A673 (cell line): ENCODE measurements at regions not wholly inside any gene's neighbourhood (a gene's known extent, or its start where the extent isn't known, plus 50 kb on each side); places are given as distances from the start of the nearest gene placed in this dataset.

Source experiments
- BruUV-seq: library from RNA; stranded (reverse); fragments of 400-500 nt; replicated peaks from 2 replicates; lab custom pipeline; 2021; lab: Mats Ljungman, UMichigan
- CTCF ChIA-PET: fragments of 300-600 bp; sonication (Branson Sonifier 250); formaldehyde crosslinking; loops from one replicate; lab custom pipeline; 2022; ENCODE audit warnings: antibody characterized with exemption; lab: Charles Lee
- POLR2A ChIA-PET: fragments of 300-600 bp; sonication (Branson Sonifier 250); formaldehyde crosslinking; loops from one replicate; lab custom pipeline; 2022; ENCODE audit warnings: antibody characterized with exemption; ENCODE audit not compliant: low non-redundant PET; lab: Charles Lee
- DNase-seq: peaks from one replicate; pipeline ENCODE4 v3.0.0-alpha.2; 2015; ENCODE audit warnings: low spot score
- H3K27ac ChIP-seq: fragments of 200-600 bp; sonication (generic); 2 replicates; pipeline ENCODE4 v1.5.1; 2016; ENCODE audit warnings: mixed run types, low read depth, mild to moderate bottlenecking, mixed read lengths, antibody characterized with exemption, low read length; ENCODE audit not compliant: poor library complexity, severe bottlenecking
- H3K27me3 ChIP-seq: fragments of 200-600 bp; sonication (generic); replicated peaks from 2 replicates; pipeline ENCODE4 v1.6.1; 2017; ENCODE audit warnings: mixed run types, low read depth, mild to moderate bottlenecking, mixed read lengths, antibody characterized with exemption, low read length; ENCODE audit not compliant: insufficient read depth, poor library complexity
- H3K36me3 ChIP-seq: fragments of 200-600 bp; sonication (generic); 2 replicates; pipeline ENCODE4 v1.6.1; 2016; ENCODE audit warnings: mixed run types, mild to moderate bottlenecking, mixed read lengths, antibody characterized with exemption, low read length; ENCODE audit not compliant: insufficient read depth, poor library complexity, severe bottlenecking
- H3K4me1 ChIP-seq: fragments of 200-600 bp; sonication (generic); 2 replicates; pipeline ENCODE4 v1.6.1; 2017; ENCODE audit warnings: mixed run types, mild to moderate bottlenecking, mixed read lengths, antibody characterized with exemption, low read length; ENCODE audit not compliant: insufficient read depth, poor library complexity, severe bottlenecking
- H3K4me3 ChIP-seq: fragments of 200-600 bp; sonication (generic); 2 replicates; pipeline ENCODE4 v1.5.1; 2016; ENCODE audit warnings: low read depth, mixed run types, mild to moderate bottlenecking, mixed read lengths, low read length; ENCODE audit not compliant: poor library complexity, severe bottlenecking
- H3K9me3 ChIP-seq: fragments of 200-600 bp; sonication (generic); 2 replicates; pipeline ENCODE4 v1.6.1; 2016; ENCODE audit warnings: mixed run types, low read depth, mild to moderate bottlenecking, mixed read lengths, antibody characterized with exemption, low read length; ENCODE audit not compliant: poor library complexity, severe bottlenecking
- CTCF ChIP-seq: fragments of 300-800, 200-600 bp; sonication (generic); conservative IDR thresholded peaks from 2 replicates; pipeline ENCODE4 v1.5.1; 2017; ENCODE audit warnings: low read depth, mild to moderate bottlenecking, antibody characterized with exemption, low read length, moderate library complexity, mixed read lengths
- EZH2 ChIP-seq: fragments of 200-600 bp; sonication (generic); IDR thresholded peaks from 2 replicates; pipeline ENCODE4 v1.6.1; 2017; ENCODE audit warnings: borderline replicate concordance, low read depth, mild to moderate bottlenecking, mixed read lengths, antibody characterized with exemption, low read length; ENCODE audit not compliant: poor library complexity, severe bottlenecking
- intact Hi-C: fragments of 100-400 bp; cut with micrococcal nuclease; formaldehyde crosslinking; loops from one replicate; pipeline ENCODE4 v1.10.0; 2022; ENCODE audit not compliant: unreplicated experiment

- no TSS peak for BruUV-seq
- intact Hi-C loops, result no loop called here
- CTCF ChIA-PET, result no interaction called here
- H3K4me1 ChIP-seq, result no peaks in the 10 kb centered on the region
- H3K27ac ChIP-seq, result no peak overlapping the region
- no peak for TF ChIP-seq EZH2
- TF ChIP-seq CTCF, result no peak
- H3K9me3 ChIP-seq, result peaks cover 5% of the 10 kb centered on the region
- no peaks in the 10 kb centered on the region for H3K27me3 ChIP-seq
- no peak overlapping the region for H3K4me3 ChIP-seq
- POLR2A ChIA-PET, result no interaction called here
- no peaks in the 10 kb centered on the region for H3K36me3 ChIP-seq
- no peak for DNase-seq
Observed at GRCh38 chr7:106795084-106795876, 69.8 kb upstream of the PIK3CG start.

- ChIA-PET POLR2A (no interaction called here), CTCF (no interaction called here)
- BruUV-seq, result no TSS peak
- Histone ChIP-seq H3K4me1 (no peaks in the 10 kb centered on the region), H3K4me3 (no peak overlapping the region), H3K27ac (no peak overlapping the region), H3K36me3 (no peaks in the 10 kb centered on the region), H3K27me3 (no peaks in the 10 kb centered on the region), H3K9me3 (peaks cover 5% of the 10 kb centered on the region)
- no peak for TF ChIP-seq CTCF
- TF ChIP-seq EZH2, result no peak
- intact Hi-C loops, result no loop called here
- DNase-seq, result no peak
Observed at GRCh38 chr7:106795877-106796231, 69.2 kb upstream of the PIK3CG start.

- BruUV-seq, result no TSS peak
- H3K36me3 ChIP-seq, result no peaks in the 10 kb centered on the region
- POLR2A ChIA-PET, result no interaction called here
Observed at GRCh38 chr7:106797937-106798336, 67.1 kb upstream of the PIK3CG start.

More at GRCh38 chr7:106797937-106798336, 67.1 kb upstream of the PIK3CG start:
- Histone ChIP-seq H3K4me3 (no peak overlapping the region), H3K4me1 (no peaks in the 10 kb centered on the region), H3K9me3 (peaks cover 5% of the 10 kb centered on the region), H3K27me3 (no peaks in the 10 kb centered on the region), H3K27ac (no peak overlapping the region)
- TF ChIP-seq EZH2 (no peak), CTCF (no peak)
- CTCF ChIA-PET, result no interaction called here
- intact Hi-C loops, result no loop called here
- no peak for DNase-seq
